HEK293T (cell line): ENCODE measurements at regions not wholly inside any gene's neighbourhood (a gene's known extent, or its start where the extent isn't known, plus 50 kb on each side); places are given as distances from the start of the nearest gene placed in this dataset.

Experiments
- ARNT ChIP-seq: fragments of 450-650 bp; IDR thresholded peaks from 2 replicates; pipeline ENCODE4 v1.6.1; 2017; ENCODE audit warnings: mild to moderate bottlenecking
- BHLHE40 ChIP-seq: fragments of 450-650 bp; IDR thresholded peaks from 2 replicates; pipeline ENCODE4 v1.6.1; 2016; ENCODE audit warnings: mild to moderate bottlenecking, moderate library complexity, borderline replicate concordance
- ELF4 ChIP-seq: fragments of 450-650 bp; IDR thresholded peaks from 2 replicates; pipeline ENCODE4 v1.6.1; 2017; ENCODE audit warnings: antibody characterized with exemption
- FOXA1 ChIP-seq: fragments of 450-650 bp; IDR thresholded peaks from 2 replicates; pipeline ENCODE4 v1.6.1; 2016; ENCODE audit warnings: mild to moderate bottlenecking
- FOXK2 ChIP-seq: fragments of 450-650 bp; IDR thresholded peaks from 2 replicates; pipeline ENCODE4 v1.6.1; 2016; ENCODE audit warnings: mild to moderate bottlenecking
- FOXM1 ChIP-seq: fragments of 450-650 bp; IDR thresholded peaks from 2 replicates; pipeline ENCODE4 v1.6.1; 2017; ENCODE audit warnings: mild to moderate bottlenecking, borderline replicate concordance
- HDGF ChIP-seq: fragments of 450-650 bp; IDR thresholded peaks from 2 replicates; pipeline ENCODE4 v1.6.1; 2017; ENCODE audit warnings: antibody characterized with exemption, borderline replicate concordance
- NFRKB ChIP-seq: fragments of 450-650 bp; IDR thresholded peaks from 2 replicates; pipeline ENCODE4 v1.6.1; 2016; ENCODE audit warnings: mild to moderate bottlenecking, moderate library complexity
- SP1 ChIP-seq: fragments of 450-650 bp; IDR thresholded peaks from 2 replicates; pipeline ENCODE4 v1.6.1; 2017
- TARDBP ChIP-seq: fragments of 450-650 bp; IDR thresholded peaks from 2 replicates; pipeline ENCODE4 v1.6.1; 2016

GRCh38 chr17:33944412-33944811, 310.7 kb upstream of the CCL2 start:
- TF ChIP-seq TARDBP (no peak), FOXA1 (no peak), FOXM1 (no peak), NFRKB (no peak), ELF4 (no peak), BHLHE40 (no peak), FOXK2 (no peak), HDGF (no peak), ARNT (no peak), SP1 (no peak)
